ENCODE measurements at regions not wholly inside any gene's neighbourhood (a gene's known extent, or its start where the extent isn't known, plus 50 kb on each side); places are given as distances from the start of the nearest gene placed in this dataset.

DNA sequence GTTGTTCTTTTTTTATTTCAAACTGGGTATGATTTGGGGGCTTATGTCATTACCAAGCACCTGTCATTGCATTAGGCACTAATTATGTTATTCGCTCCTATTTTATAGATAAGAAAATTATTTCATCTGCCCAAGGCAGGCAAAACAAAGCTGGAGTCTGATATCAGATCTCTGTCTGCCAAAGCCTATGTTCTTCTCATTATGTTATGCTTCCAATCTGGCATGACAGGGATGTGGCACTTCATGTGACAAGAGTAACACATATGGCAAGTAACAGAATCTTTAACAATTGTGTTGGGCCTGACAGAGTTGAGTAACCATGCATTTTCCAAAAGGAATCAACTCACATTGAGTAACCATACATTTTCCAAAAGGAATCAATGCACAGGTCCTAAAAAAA, 61.2 kb upstream of the TOM1L1 start:
- Histone ChIP-seq H3K36me3 (no peaks in the 10 kb centered on the region), H3K27me3 (no peaks in the 10 kb centered on the region), H3K9me3 (no peaks in the 10 kb centered on the region), H3K27ac (no peak overlapping the region), H3K4me1 (no peaks in the 10 kb centered on the region), H3K4me3 (replicated peaks in 1 of 3) (no peak overlapping the region)
- TF ChIP-seq CTCF (IDR thresholded peaks at IDR 0.05) (no peak), POLR2A (IDR thresholded peaks at IDR 0.05) (no peak)
- no peak for DNase-seq
- intact Hi-C loops (cut with DNase I), result no loop called here
- WGBS, 2 donors, result 94 to 97% methylated on average over 1 of the region's 1 CpG

- TF ChIP-seq POLR2A (IDR thresholded peaks at IDR 0.05) (no peak), CTCF (IDR thresholded peaks at IDR 0.05) (no peak)
- H3K9me3 ChIP-seq, result no peaks in the 10 kb centered on the region
- intact Hi-C loops (cut with DNase I), result no loop called here
- H3K4me3 ChIP-seq (replicated peaks in 1 of 3), result no peak overlapping the region
- H3K27ac ChIP-seq, result no peak overlapping the region
- peak in 1 of 2 donors; percentile 6 for DNase-seq
- 82 to 84% methylated on average over 4 of the region's 4 CpGs for WGBS, 2 donors
- H3K4me1 ChIP-seq, result no peaks in the 10 kb centered on the region
- no peaks in the 10 kb centered on the region for H3K36me3 ChIP-seq
- no peaks in the 10 kb centered on the region for H3K27me3 ChIP-seq
Measured at GRCh38 chr17:54840885-54841591, 59.6 kb upstream of the TOM1L1 start.

- no peak for DNase-seq
- Histone ChIP-seq H3K4me3 (replicated peaks in 1 of 3) (no peak overlapping the region), H3K27me3 (no peaks in the 10 kb centered on the region), H3K27ac (no peak overlapping the region), H3K9me3 (no peaks in the 10 kb centered on the region), H3K4me1 (no peaks in the 10 kb centered on the region), H3K36me3 (no peaks in the 10 kb centered on the region)
- WGBS, 2 donors, result 79 to 81% methylated on average over 2 of the region's 2 CpGs
- intact Hi-C loops (cut with DNase I), result no loop called here
- TF ChIP-seq CTCF (IDR thresholded peaks at IDR 0.05) (no peak), POLR2A (IDR thresholded peaks at IDR 0.05) (no peak)
Measured at GRCh38 chr17:54841656-54842055, 59.0 kb upstream of the TOM1L1 start.

GRCh38 chr17:54844233-54844632, 56.4 kb upstream of the TOM1L1 start:
- TF ChIP-seq POLR2A (IDR thresholded peaks at IDR 0.05), result no peak
- no peak for TF ChIP-seq CTCF (IDR thresholded peaks at IDR 0.05)
- Histone ChIP-seq H3K9me3 (no peaks in the 10 kb centered on the region), H3K4me3 (replicated peaks in 1 of 3) (no peak overlapping the region), H3K27ac (no peak overlapping the region), H3K4me1 (no peaks in the 10 kb centered on the region), H3K36me3 (no peaks in the 10 kb centered on the region), H3K27me3 (no peaks in the 10 kb centered on the region)
- 87 to 90% methylated on average over 5 of the region's 5 CpGs for WGBS, 2 donors
- no peak for DNase-seq
- intact Hi-C loops (cut with DNase I), result no loop called here

- TF ChIP-seq CTCF (IDR thresholded peaks at IDR 0.05) (no peak), POLR2A (IDR thresholded peaks at IDR 0.05) (no peak)
- no peak overlapping the region for H3K27ac ChIP-seq
- no peaks in the 10 kb centered on the region for H3K36me3 ChIP-seq
- 76 to 92% methylated on average over 2 of the region's 2 CpGs for WGBS, 2 donors
- no peak for DNase-seq
- no peak overlapping the region for H3K4me3 ChIP-seq (replicated peaks in 1 of 3)
- no peaks in the 10 kb centered on the region for H3K4me1 ChIP-seq
- no peaks in the 10 kb centered on the region for H3K27me3 ChIP-seq
- intact Hi-C loops (cut with DNase I), result no loop called here
- H3K9me3 ChIP-seq, result no peaks in the 10 kb centered on the region
Measured at GRCh38 chr17:54848368-54848987, 52.2 kb upstream of the TOM1L1 start.
